ENCODE measurements at regions not wholly inside any gene's neighbourhood (a gene's known extent, or its start where the extent isn't known, plus 50 kb on each side); places are given as distances from the start of the nearest gene placed in this dataset.

DNA sequence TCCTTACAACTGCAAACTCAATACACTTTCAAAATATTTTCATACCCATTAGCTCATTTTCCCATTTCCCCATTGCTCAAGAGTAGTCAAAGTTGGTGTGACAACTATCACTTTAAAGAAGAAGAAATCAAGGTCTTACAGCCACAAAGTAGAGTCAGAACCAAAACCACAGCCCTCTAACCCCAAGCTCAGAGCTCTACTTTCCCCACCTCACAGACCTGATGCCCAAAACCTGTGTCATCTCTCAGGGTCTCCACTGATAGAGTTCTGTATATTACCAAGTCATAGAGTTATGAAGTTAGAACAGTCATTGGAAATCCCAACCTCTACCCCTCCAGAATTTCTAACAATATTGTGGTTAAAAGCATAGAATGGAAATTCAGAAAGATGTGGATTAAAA, 505.8 kb downstream of the RAB28 start:
- TF ChIP-seq POLR2AphosphoS5 (IDR thresholded peaks at IDR 0.05; ENCODE audit: low read depth, low read length) = no peak
- no peak for TF ChIP-seq TAF1 (IDR thresholded peaks at IDR 0.05; ENCODE audit: borderline replicate concordance, insufficient read depth, low read length)
